ENCODE measurements at regions not wholly inside any gene's neighbourhood (a gene's known extent, or its start where the extent isn't known, plus 50 kb on each side); places are given as distances from the start of the nearest gene placed in this dataset.
"Not testable (repeated sequence)": the region's sequence is repeated elsewhere in the genome, so short reads cannot be mapped to it uniquely, and the experiment has no call there.

GRCh38 chr3:22704166-22704565, 499.0 kb upstream of the UBE2E2 start:
- Mint-ChIP-seq H3K4me1 (ENCODE audit: insufficient read depth, unreplicated experiment) (no peaks in the 10 kb centered on the region), H3K4me3 (ENCODE audit: unreplicated experiment) (no peak overlapping the region), H3K9me3 (ENCODE audit: unreplicated experiment) (peaks cover 14% of the 10 kb centered on the region), H3K36me3 (ENCODE audit: insufficient read depth, unreplicated experiment) (no peaks in the 10 kb centered on the region), H3K27ac (ENCODE audit: low read depth, unreplicated experiment) (no peak overlapping the region), H3K27me3 (ENCODE audit: insufficient read depth, unreplicated experiment) (no peaks in the 10 kb centered on the region)
- ChIA-PET POLR2A (no interaction called here), CTCF (interaction anchor here (1.1 kb wide), 1 partner anchor 9 kb away, joined by 4 read pairs; no protein-coding TSS in a partner anchor)
- no TSS peak for BruUV-seq (replicated peaks)
- TF ChIP-seq CTCF (IDR thresholded peaks at IDR 0.05; ENCODE audit: unreplicated experiment): no peak
- no peak for DNase-seq (ENCODE audit: unreplicated experiment)
- intact Hi-C loops (cut with micrococcal nuclease): no loop called here

- DNase-seq (ENCODE audit: unreplicated experiment): no peak
- intact Hi-C loops (cut with micrococcal nuclease): no loop called here
- Mint-ChIP-seq H3K9me3 (ENCODE audit: unreplicated experiment) (peaks cover 16% of the 10 kb centered on the region), H3K27me3 (ENCODE audit: insufficient read depth, unreplicated experiment) (no peaks in the 10 kb centered on the region), H3K27ac (ENCODE audit: low read depth, unreplicated experiment) (no peak overlapping the region), H3K4me3 (ENCODE audit: unreplicated experiment) (no peak overlapping the region), H3K4me1 (ENCODE audit: insufficient read depth, unreplicated experiment) (no peaks in the 10 kb centered on the region), H3K36me3 (ENCODE audit: insufficient read depth, unreplicated experiment) (no peaks in the 10 kb centered on the region)
- ChIA-PET POLR2A (no interaction called here), CTCF (interaction anchor here (0.5 to 1.1 kb wide), 2 partner anchors 9 to 60 kb away, joined by 3 to 4 read pairs; no protein-coding TSS in a partner anchor)
- BruUV-seq (replicated peaks): no TSS peak
- no peak for TF ChIP-seq CTCF (IDR thresholded peaks at IDR 0.05; ENCODE audit: unreplicated experiment)
These were observed 498.4 kb upstream of the UBE2E2 start for GRCh38 chr3:22704571-22705354.

DNA sequence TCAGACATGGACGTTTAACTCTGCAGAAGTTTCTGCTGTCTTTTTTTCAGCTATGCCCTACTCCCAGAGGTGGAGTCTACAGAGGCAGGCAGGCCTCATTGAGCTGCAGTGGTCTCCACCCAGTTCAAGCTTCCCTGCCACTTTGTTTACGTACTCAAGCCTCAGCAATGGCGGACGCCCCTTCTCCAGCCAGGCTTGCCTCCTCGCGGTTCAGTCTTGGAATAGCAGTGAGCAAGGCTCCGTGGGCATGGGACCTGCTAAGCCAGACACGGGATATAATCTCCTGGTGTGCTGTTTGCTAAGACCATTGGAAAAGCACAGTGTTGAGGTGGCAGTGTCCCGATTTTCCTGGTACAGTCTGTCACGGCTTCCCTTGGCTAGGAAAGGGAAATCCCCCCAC, 496.2 kb upstream of the UBE2E2 start:
- H3K4me3 Mint-ChIP-seq (ENCODE audit: unreplicated experiment); DNase-seq (ENCODE audit: unreplicated experiment); H3K4me1 Mint-ChIP-seq (ENCODE audit: insufficient read depth, unreplicated experiment); CTCF ChIA-PET; POLR2A ChIA-PET; H3K36me3 Mint-ChIP-seq (ENCODE audit: insufficient read depth, unreplicated experiment); H3K27ac Mint-ChIP-seq (ENCODE audit: low read depth, unreplicated experiment); BruUV-seq (replicated peaks); H3K27me3 Mint-ChIP-seq (ENCODE audit: insufficient read depth, unreplicated experiment); intact Hi-C loops (cut with micrococcal nuclease): not testable (repeated sequence)
- H3K9me3 Mint-ChIP-seq (ENCODE audit: unreplicated experiment): peaks cover 16% of the 10 kb centered on the region

GRCh38 chr3:22713936-22714335, 489.2 kb upstream of the UBE2E2 start:
- H3K27me3 Mint-ChIP-seq (ENCODE audit: insufficient read depth, unreplicated experiment): no peaks in the 10 kb centered on the region
- intact Hi-C loops (cut with micrococcal nuclease): no loop called here
- TF ChIP-seq CTCF (IDR thresholded peaks at IDR 0.05; ENCODE audit: unreplicated experiment): no peak
- peak; percentile 94 for DNase-seq (ENCODE audit: unreplicated experiment)
- no TSS peak for BruUV-seq (replicated peaks)
- ChIA-PET CTCF (interaction anchor here (1.2 kb wide), 1 partner anchor 9 kb away, joined by 4 read pairs; no protein-coding TSS in a partner anchor), POLR2A (interaction anchor here (0.6 to 1.1 kb wide), 3 partner anchors 16 to 28 kb away, joined by 3 read pairs; no protein-coding TSS in a partner anchor)
- H3K4me1 Mint-ChIP-seq (ENCODE audit: insufficient read depth, unreplicated experiment): peaks cover 10% of the 10 kb centered on the region
- H3K4me3 Mint-ChIP-seq (ENCODE audit: unreplicated experiment): no peak overlapping the region
- H3K9me3 Mint-ChIP-seq (ENCODE audit: unreplicated experiment): peaks cover 4% of the 10 kb centered on the region
- H3K36me3 Mint-ChIP-seq (ENCODE audit: insufficient read depth, unreplicated experiment): peaks cover 7% of the 10 kb centered on the region
- H3K27ac Mint-ChIP-seq (ENCODE audit: low read depth, unreplicated experiment): peak overlapping the region; percentile 78

All from MCF 10A (cell line).